DMS153 (cell line): ENCODE measurements at regions not wholly inside any gene's neighbourhood (a gene's known extent, or its start where the extent isn't known, plus 50 kb on each side); places are given as distances from the start of the nearest gene placed in this dataset.

ENCODE experiments used
- DNase-seq: peaks from one replicate; lab custom pipeline; 2025; lab: John Stamatoyannopoulos, UW

GRCh38 chr6:40340957-40341356 is 246.2 kb downstream of the LRFN2 start:
- no peak for DNase-seq

- DNase-seq = no peak
Measured at GRCh38 chr6:40340196-40340595, 247.0 kb downstream of the LRFN2 start.

GRCh38 chr6:40338306-40338705 is 248.9 kb downstream of the LRFN2 start:
- no peak for DNase-seq

- DNase-seq = no peak
Measured at GRCh38 chr6:40336940-40337760, 250.0 kb downstream of the LRFN2 start.

- DNase-seq = no peak
Measured at GRCh38 chr6:40336296-40336695, 250.9 kb downstream of the LRFN2 start.

- no peak for DNase-seq
Measured at GRCh38 chr6:40334496-40335270, 252.5 kb downstream of the LRFN2 start.

GRCh38 chr6:40331545-40331944 is 255.6 kb downstream of the LRFN2 start:
- no peak for DNase-seq

GRCh38 chr6:40330301-40330721 is 256.9 kb downstream of the LRFN2 start:
- no peak for DNase-seq

- DNase-seq = no peak
Measured at GRCh38 chr6:40328986-40329545, 258.1 kb downstream of the LRFN2 start.

GRCh38 chr6:40328386-40328985 is 258.7 kb downstream of the LRFN2 start:
- peak; percentile 64 for DNase-seq

- DNase-seq = peak; percentile 89
Measured at GRCh38 chr6:40326714-40327421, 260.3 kb downstream of the LRFN2 start.

- DNase-seq = peak; percentile 39
Measured at GRCh38 chr6:40325791-40326190, 261.4 kb downstream of the LRFN2 start.

- peak; percentile 17 for DNase-seq
Measured at GRCh38 chr6:40325041-40325440, 262.1 kb downstream of the LRFN2 start.

GRCh38 chr6:40323881-40324634 is 263.1 kb downstream of the LRFN2 start:
- DNase-seq = no peak

- no peak for DNase-seq
Measured at GRCh38 chr6:40322336-40322735, 264.8 kb downstream of the LRFN2 start.

- DNase-seq = no peak
Measured at GRCh38 chr6:40321616-40322015, 265.5 kb downstream of the LRFN2 start.

GRCh38 chr6:40320947-40321346 is 266.2 kb downstream of the LRFN2 start:
- DNase-seq = no peak

- no peak for DNase-seq
Measured at GRCh38 chr6:40320441-40320840, 266.7 kb downstream of the LRFN2 start.

- no peak for DNase-seq
Measured at GRCh38 chr6:40319124-40319523, 268.0 kb downstream of the LRFN2 start.

- no peak for DNase-seq
Measured at GRCh38 chr6:40315060-40315459, 272.1 kb downstream of the LRFN2 start.

GRCh38 chr6:40313582-40313981 is 273.6 kb downstream of the LRFN2 start:
- DNase-seq = no peak
